PFSK-1 (cell line): ENCODE measurements at regions not wholly inside any gene's neighbourhood (a gene's known extent, or its start where the extent isn't known, plus 50 kb on each side); places are given as distances from the start of the nearest gene placed in this dataset.

Experiments
- POLR2AphosphoS5 ChIP-seq: IDR thresholded peaks from 2 replicates; pipeline ENCODE4 v1.6.1; 2012; ENCODE audit warnings: low read depth, mild to moderate bottlenecking, control low read depth, low read length, moderate library complexity
- SIN3A ChIP-seq: IDR thresholded peaks from 2 replicates; pipeline ENCODE4 v1.6.1; 2012; ENCODE audit warnings: mild to moderate bottlenecking, low read length, moderate library complexity, borderline replicate concordance; ENCODE audit not compliant: insufficient read depth
- TAF1 ChIP-seq: IDR thresholded peaks from 2 replicates; pipeline ENCODE4 v1.6.1; 2012; ENCODE audit warnings: low read length, control low read depth, borderline replicate concordance; ENCODE audit not compliant: insufficient read depth
- TF ChIP-seq, protein P1 (sequence below), 2 experiments: IDR thresholded peaks; 2 replicates each; pipeline versions ENCODE4 v1.6.1 to v1.8.0; 2011 to 2012; ENCODE audit warnings: low read depth in 2 of 2, low read length in 2 of 2, control low read depth in 1 of 2, inconsistent platforms in 1 of 2, mild to moderate bottlenecking in 1 of 2, moderate library complexity in 1 of 2; ENCODE audit not compliant: insufficient read depth in 1 of 2

- TF ChIP-seq TAF1 (no peak), POLR2AphosphoS5 (no peak), SIN3A (no peak)
- TF ChIP-seq, protein P1, sequence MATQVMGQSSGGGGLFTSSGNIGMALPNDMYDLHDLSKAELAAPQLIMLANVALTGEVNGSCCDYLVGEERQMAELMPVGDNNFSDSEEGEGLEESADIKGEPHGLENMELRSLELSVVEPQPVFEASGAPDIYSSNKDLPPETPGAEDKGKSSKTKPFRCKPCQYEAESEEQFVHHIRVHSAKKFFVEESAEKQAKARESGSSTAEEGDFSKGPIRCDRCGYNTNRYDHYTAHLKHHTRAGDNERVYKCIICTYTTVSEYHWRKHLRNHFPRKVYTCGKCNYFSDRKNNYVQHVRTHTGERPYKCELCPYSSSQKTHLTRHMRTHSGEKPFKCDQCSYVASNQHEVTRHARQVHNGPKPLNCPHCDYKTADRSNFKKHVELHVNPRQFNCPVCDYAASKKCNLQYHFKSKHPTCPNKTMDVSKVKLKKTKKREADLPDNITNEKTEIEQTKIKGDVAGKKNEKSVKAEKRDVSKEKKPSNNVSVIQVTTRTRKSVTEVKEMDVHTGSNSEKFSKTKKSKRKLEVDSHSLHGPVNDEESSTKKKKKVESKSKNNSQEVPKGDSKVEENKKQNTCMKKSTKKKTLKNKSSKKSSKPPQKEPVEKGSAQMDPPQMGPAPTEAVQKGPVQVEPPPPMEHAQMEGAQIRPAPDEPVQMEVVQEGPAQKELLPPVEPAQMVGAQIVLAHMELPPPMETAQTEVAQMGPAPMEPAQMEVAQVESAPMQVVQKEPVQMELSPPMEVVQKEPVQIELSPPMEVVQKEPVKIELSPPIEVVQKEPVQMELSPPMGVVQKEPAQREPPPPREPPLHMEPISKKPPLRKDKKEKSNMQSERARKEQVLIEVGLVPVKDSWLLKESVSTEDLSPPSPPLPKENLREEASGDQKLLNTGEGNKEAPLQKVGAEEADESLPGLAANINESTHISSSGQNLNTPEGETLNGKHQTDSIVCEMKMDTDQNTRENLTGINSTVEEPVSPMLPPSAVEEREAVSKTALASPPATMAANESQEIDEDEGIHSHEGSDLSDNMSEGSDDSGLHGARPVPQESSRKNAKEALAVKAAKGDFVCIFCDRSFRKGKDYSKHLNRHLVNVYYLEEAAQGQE (IDR thresholded peaks at IDR 0.05; ENCODE audit: insufficient read depth in 1 of 2, low read depth in 2 of 2, low read length in 2 of 2): no peak
Observed at GRCh38 chr6:90720404-90720803, 133.5 kb upstream of the MAP3K7 start.
